NCI-H146 treated with DMSO at 0.1 percent for 48 hours (cell line): ENCODE measurements at regions not wholly inside any gene's neighbourhood (a gene's known extent, or its start where the extent isn't known, plus 50 kb on each side); places are given as distances from the start of the nearest gene placed in this dataset.
"Not testable (repeated sequence)": the region's sequence is repeated elsewhere in the genome, so short reads cannot be mapped to it uniquely, and the experiment has no call there.

ENCODE experiments used
- DNase-seq: peaks from one replicate; lab custom pipeline; 2025; ENCODE audit not compliant: unreplicated experiment; lab: John Stamatoyannopoulos, UW

GRCh38 chr2:53216805-53217204, 550.8 kb upstream of the CHAC2 start:
- no peak for DNase-seq

GRCh38 chr2:53212576-53212975, 555.0 kb upstream of the CHAC2 start:
- DNase-seq = no peak

DNA sequence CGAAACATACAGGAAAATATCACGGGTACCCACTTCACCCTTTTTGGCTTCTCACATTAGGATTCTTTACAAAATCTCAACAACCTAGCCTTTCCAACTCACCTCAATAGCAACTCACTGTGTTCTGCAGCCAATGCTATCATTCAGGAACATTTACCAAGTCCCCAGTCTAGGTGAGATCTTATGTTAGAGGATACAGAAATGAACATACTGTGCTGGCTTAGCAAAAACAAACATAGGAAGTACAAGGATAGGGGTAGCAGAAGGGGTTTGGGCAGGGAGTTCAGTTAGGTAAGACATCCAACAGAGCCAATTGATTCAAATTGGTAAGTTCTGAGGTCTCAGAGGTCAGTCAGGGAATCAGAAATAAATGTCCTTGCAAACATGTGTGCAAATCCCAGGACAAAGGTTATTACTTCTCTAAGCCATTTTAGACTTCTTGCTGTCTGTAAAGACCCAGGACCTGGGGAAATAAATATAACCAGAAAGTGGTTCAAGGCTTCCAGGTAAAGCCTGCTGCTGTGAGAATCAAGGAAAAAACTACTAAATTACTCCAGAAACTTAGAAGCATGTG, 556.3 kb upstream of the CHAC2 start:
- no peak for DNase-seq

- no peak for DNase-seq
These were observed 557.1 kb upstream of the CHAC2 start for GRCh38 chr2:53210538-53210937.

GRCh38 chr2:53209679-53210458, 557.7 kb upstream of the CHAC2 start:
- no peak for DNase-seq

- no peak for DNase-seq
These were observed 558.8 kb upstream of the CHAC2 start for GRCh38 chr2:53208815-53209214.

GRCh38 chr2:53206226-53206625, 561.4 kb upstream of the CHAC2 start:
- not testable (repeated sequence) for DNase-seq

DNA sequence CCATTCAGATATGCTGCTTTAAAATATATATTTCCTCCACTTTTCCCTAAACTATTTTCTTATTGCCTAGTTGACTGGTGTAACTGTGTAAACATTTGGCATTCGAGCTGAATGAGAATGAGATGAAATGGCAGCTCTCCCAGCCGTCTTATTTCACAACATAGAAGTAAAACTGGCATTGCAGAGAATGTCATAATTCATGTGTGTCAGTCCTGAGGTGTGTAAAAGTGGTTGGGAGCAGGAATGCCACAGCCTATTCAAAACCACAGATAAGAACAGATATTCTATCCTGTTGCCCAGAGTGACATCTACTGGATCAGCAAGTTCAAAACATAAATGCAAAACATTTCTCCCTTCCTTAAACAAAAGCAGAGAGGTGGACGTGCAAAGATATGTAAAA, 565.5 kb upstream of the CHAC2 start:
- no peak for DNase-seq

DNA sequence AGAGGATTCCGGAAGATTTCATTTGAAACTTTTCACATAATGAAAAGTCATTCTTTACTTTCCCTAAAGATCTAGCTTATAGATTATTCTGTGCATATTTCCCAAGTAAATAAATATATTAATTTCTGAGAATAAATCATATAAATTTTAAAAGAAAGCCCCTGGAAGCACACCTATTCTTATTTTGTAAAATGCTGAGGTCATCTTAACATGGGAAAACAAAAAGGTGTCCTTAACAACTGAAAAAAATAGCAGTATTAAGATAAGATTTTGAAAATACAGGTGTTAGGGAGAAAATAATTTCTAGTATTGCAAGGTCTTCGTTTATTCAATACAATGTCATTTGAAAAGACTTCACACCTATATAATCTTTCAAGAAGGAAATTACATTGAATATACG, 567.5 kb upstream of the CHAC2 start:
- DNase-seq = no peak

- DNase-seq = no peak
These were observed 578.6 kb upstream of the CHAC2 start for GRCh38 chr2:53188851-53189510.

DNA sequence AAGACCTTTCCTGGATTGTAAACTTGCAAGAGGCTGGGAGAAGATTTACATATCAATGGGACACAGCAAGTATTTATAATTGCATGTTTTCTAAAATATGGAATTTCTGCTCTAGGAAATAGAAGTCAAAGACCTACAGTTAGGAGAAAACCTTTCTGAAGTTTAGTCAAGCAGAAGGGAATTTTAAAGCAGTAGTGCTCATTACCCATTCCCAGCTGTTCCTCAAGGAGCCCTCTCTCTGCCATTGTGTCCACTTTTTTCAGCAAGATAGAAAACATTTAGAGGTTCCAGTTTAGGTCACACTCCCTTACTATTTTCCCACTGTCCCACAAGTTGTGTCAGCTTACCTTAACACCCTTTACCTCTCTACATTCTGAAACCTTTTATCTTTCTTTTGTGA, 584.0 kb upstream of the CHAC2 start:
- no peak for DNase-seq

- no peak for DNase-seq
These were observed 585.0 kb upstream of the CHAC2 start for GRCh38 chr2:53182601-53183000.

GRCh38 chr2:53181759-53182158, 585.8 kb upstream of the CHAC2 start:
- DNase-seq = no peak

DNA sequence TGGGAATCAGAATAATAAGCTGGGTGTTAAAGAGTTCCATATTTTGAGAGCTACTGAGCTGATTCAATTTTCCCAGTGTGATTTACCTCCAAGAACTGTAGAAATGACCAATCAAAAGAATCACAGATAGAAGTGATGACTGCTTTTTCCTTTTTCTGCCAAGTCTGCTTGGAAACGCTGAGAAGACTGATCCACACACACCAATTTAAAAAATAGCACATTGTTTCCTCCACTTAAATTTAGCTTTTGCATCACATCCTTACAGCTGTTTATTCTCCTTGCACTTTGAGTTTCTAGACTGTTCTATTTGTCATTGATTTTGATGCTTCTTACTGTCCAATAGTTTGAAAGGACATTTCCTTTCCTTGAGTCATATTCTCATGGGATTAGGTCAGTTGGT, 590.3 kb upstream of the CHAC2 start:
- DNase-seq = no peak

- DNase-seq = no peak
These were observed 593.1 kb upstream of the CHAC2 start for GRCh38 chr2:53174539-53174938.

- DNase-seq = no peak
These were observed 593.7 kb upstream of the CHAC2 start for GRCh38 chr2:53173698-53174455.

GRCh38 chr2:53173091-53173490, 594.5 kb upstream of the CHAC2 start:
- no peak for DNase-seq

GRCh38 chr2:53170466-53170865, 597.1 kb upstream of the CHAC2 start:
- DNase-seq = no peak

- DNase-seq = no peak
These were observed 600.4 kb upstream of the CHAC2 start for GRCh38 chr2:53167227-53167626.

- DNase-seq = no peak
These were observed 617.5 kb upstream of the CHAC2 start for GRCh38 chr2:53150146-53150545.

- no peak for DNase-seq
These were observed 619.4 kb upstream of the CHAC2 start for GRCh38 chr2:53148221-53148620.

- DNase-seq = no peak
These were observed 636.2 kb upstream of the CHAC2 start for GRCh38 chr2:53131416-53131815.
